Motor neuron (in vitro differentiated cells): ENCODE measurements at regions not wholly inside any gene's neighbourhood (a gene's known extent, or its start where the extent isn't known, plus 50 kb on each side); places are given as distances from the start of the nearest gene placed in this dataset.

ENCODE experiments used
- ATAC-seq, 8 experiments: fragments of 200-7000 bp; cut with Tn5 transposase; replicated peaks in 6 of 8; 2 replicates each; pipeline ENCODE4 v1.8.0; 2021; ENCODE audit warnings: mild to moderate bottlenecking in 8 of 8, moderate library complexity in 8 of 8
- H3K27ac ChIP-seq, 2 donors: fragments of 250-450 bp; sonication (Bioruptor Pico); 2 replicates each; pipeline ENCODE4 v1.9.0; 2021; ENCODE audit warnings: antibody characterized with exemption in 2 of 2, mild to moderate bottlenecking in 2 of 2, moderate library complexity in 1 of 2
- H3K4me1 ChIP-seq, 2 donors: fragments of 250-450 bp; sonication (Bioruptor Pico); replicated peaks in 1 of 2; 2 replicates each; pipeline ENCODE4 v1.6.1; 2021; ENCODE audit warnings: antibody characterized with exemption in 2 of 2, mild to moderate bottlenecking in 2 of 2, moderate library complexity in 1 of 2
- H3K4me3 ChIP-seq, 5 donors: fragments of 250-450 bp; sonication (Bioruptor Pico); 2 replicates each; pipeline ENCODE4 v1.9.0; 2021; ENCODE audit warnings: antibody characterized with exemption in 5 of 5, mild to moderate bottlenecking in 5 of 5, moderate library complexity in 4 of 5
- WGBS, 10 experiments: fragments of 450-650 bp; shearing (Covaris generic); methylation state at CpG; one replicate each; pipeline ENCODE4 v1.0.0; 2022; 5-methylcytosine and 5-hydroxymethylcytosine counted together
- in situ Hi-C, 9 experiments: fragments of 400-800 bp; cut with MboI; loops; one replicate each; pipeline ENCODE4 v1.15.0; 2021; ENCODE audit warnings: low sequenced_read_pairs in 9 of 9, low pct_unique_long_range_greater_than_20kb in 2 of 9; ENCODE audit not compliant: unreplicated experiment in 9 of 9

DNA sequence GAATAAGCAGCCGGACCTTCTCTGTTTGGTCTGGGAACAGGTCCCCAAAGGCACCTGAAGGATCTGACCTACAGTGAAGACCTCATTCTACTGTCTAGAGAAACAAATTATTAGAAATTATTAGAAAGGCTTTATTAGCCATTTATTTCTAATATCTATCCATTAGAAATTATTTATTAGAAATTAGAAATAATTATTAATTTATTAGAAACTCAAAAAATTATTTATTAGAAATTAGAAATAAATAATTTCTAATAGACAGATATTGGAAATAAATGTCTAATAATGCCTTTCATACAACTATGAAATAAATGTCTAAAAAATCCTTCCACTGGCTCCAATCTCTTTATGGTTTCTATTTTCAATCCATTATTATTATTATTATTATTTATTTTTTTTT, 285.7 kb upstream of the ERCC4 start:
- H3K27ac ChIP-seq, result no peak overlapping the region
- no peak overlapping the region for H3K4me3 ChIP-seq
- peaks cover 3 to 4% of the 10 kb centered on the region in 2 donors for H3K4me1 ChIP-seq
- in situ Hi-C loops, result no loop called here
- WGBS, 10 experiments, result 14 to 100% (median 86%) methylated on average over 1 of the region's 1 CpG; no CpG with 5 or more reads in 5 of the 10 experiments
- no peak for ATAC-seq

DNA sequence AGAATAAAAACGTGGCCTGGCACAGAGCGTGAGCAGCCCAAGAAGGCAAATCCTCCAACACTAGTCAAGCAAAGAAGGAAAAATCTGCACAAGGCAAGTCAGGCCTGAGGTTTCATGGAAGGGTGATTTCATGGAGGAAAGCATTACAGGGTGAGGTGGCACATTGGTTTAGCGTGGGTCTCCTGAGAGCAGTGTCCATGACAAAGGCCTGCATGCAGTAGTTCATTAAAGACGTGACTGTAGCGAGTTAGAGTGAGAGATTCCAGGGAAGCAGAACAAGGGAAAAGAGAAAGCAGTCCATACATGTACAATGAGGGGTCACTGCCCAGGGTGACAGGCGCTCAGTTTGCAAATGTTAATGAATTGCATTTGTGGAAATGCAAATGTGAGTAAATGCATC, 285.0 kb upstream of the ERCC4 start:
- WGBS, 10 experiments, result 14 to 92% (median 60%) methylated on average over 1 to 5 of the region's 6 CpGs; no CpG with 5 or more reads in 2 of the 10 experiments

GRCh38 chr16:13638218-13638617, 281.7 kb upstream of the ERCC4 start:
- no peak overlapping the region for H3K4me3 ChIP-seq
- in situ Hi-C loops, result no loop called here
- WGBS, 10 experiments, result 0 to 100% (median 93%) methylated on average over 1 to 2 of the region's 2 CpGs

More for the DNA sequence above, 285.0 kb upstream of the ERCC4 start:
- H3K4me3 ChIP-seq, result no peak overlapping the region
- in situ Hi-C loops, result no loop called here
- H3K27ac ChIP-seq, result peak overlapping the region in 1 of 2 donors; percentile 31
- peak in 5 of 8 experiments; percentile 37 to 95 (median 81) for ATAC-seq
- peaks cover 3 to 4% of the 10 kb centered on the region in 2 donors for H3K4me1 ChIP-seq

GRCh38 chr16:13643412-13643811, 276.5 kb upstream of the ERCC4 start:
- 40 to 100% (median 90%) methylated on average over 1 to 2 of the region's 3 CpGs; no CpG with 5 or more reads in 3 of the 10 experiments for WGBS, 10 experiments
- Histone ChIP-seq H3K4me1 (no peaks in the 10 kb centered on the region), H3K4me3 (no peak overlapping the region), H3K27ac (no peak overlapping the region)
- ATAC-seq, result peak in 1 of 8 experiments; percentile 36
- in situ Hi-C loops, result no loop called here

More at GRCh38 chr16:13638218-13638617, 281.7 kb upstream of the ERCC4 start:
- no peak for ATAC-seq
- Histone ChIP-seq H3K27ac (no peak overlapping the region), H3K4me1 (peaks cover 3 to 4% of the 10 kb centered on the region in 2 donors)

DNA sequence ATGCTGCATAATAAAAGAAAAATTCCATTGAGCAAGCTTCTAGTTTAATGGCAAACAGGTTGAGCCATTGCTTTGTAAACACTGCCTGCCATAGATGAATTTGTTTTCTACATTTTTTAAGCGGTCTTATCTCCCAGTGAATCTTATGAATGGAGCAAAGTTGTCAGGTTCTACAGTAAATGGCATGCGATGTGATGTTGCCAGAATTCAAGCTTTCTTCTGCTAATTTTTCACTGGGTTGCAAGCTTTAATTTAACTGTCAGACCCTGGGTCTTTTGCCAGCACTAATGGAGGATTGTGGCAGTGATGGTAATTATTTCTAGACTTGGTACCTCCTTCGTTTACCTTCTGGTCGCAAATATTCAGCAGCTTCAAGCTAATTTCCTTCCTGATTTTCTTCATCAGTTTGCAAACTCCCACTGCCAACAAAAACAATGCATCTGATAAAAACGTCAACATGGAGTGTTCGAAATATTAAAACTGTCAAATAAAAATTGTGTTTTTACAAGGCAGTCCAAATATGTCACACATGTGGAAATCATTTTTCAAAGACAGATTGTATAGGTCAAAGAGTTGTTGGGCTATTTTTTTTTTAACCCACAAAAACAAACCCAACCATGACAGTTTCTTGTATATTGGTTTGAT, 274.2 kb upstream of the ERCC4 start:
- H3K4me3 ChIP-seq, result no peak overlapping the region
- 0 to 100% (median 51%) methylated on average over 1 to 6 of the region's 6 CpGs for WGBS, 10 experiments
- in situ Hi-C loops, result no loop called here
- H3K27ac ChIP-seq, result no peak overlapping the region
- peak in 1 of 8 experiments; percentile 94 for ATAC-seq
- no peaks in the 10 kb centered on the region for H3K4me1 ChIP-seq

- no peak overlapping the region for H3K27ac ChIP-seq
- H3K4me1 ChIP-seq, result no peaks in the 10 kb centered on the region
- in situ Hi-C loops, result loop anchor here in 1 of 9 experiments (25.0 kb wide), 1 partner anchor 99 kb away; no protein-coding TSS in a partner anchor
- WGBS, 10 experiments, result 0 to 100% (median 81%) methylated on average over 1 to 8 of the region's 8 CpGs
- no peak overlapping the region for H3K4me3 ChIP-seq
- ATAC-seq, result no peak
Observed at GRCh38 chr16:13660807-13661206, 259.1 kb upstream of the ERCC4 start.

DNA sequence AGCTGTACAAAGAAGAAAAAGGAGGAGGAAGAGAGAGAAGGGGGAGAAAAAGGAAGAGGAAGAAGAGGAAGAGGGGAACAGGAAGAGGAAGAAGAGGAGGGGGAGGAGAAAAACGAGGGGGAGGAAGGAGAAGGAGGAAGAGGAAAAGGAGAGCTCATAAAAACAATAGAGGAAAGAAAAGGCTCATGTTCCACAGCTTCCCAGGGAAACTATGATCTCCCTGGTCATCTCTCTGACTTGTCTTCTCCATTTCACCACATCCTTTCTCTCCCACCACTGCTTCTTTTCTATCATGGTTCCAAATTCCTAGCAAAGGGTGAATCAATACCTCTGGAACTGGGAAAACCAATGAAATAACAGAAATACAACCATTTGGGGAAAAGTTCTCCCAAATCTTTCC, 254.1 kb upstream of the ERCC4 start:
- H3K4me1 ChIP-seq, result no peaks in the 10 kb centered on the region
- no peak overlapping the region for H3K27ac ChIP-seq
- in situ Hi-C loops, result loop anchor here in 1 of 9 experiments (25.0 kb wide), 1 partner anchor 104 kb away; no protein-coding TSS in a partner anchor
- 0 to 29% (median 2%) methylated on average over 1 of the region's 1 CpG; no CpG with 5 or more reads in 4 of the 10 experiments for WGBS, 10 experiments
- no peak overlapping the region for H3K4me3 ChIP-seq
- ATAC-seq, result no peak

DNA sequence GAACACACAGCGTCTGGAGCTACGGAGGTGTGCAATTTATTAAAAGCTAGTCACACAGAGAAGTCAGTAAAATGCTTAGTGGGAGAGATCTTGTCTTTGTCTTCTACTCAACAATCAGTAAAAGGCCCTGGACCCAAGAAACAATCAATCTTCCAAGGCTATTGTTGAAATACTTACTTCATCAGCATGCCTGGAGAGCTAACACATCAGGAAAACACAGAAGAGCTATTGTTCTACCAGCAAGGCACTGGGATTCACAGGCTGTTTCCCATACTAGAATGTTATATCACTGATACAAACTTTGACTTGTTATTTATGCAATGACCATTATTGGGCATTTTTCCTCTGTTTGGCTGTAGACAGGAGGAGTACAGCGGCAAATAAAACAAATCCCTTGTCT, 247.8 kb upstream of the ERCC4 start:
- no peak overlapping the region for H3K4me3 ChIP-seq
- peaks cover 3 to 4% of the 10 kb centered on the region in 2 donors for H3K4me1 ChIP-seq
- ATAC-seq, result peak in 5 of 8 experiments; percentile 96 to 98 (median 96)
- in situ Hi-C loops, result loop anchor here in 1 of 9 experiments (25.0 kb wide), 1 partner anchor 110 kb away; no protein-coding TSS in a partner anchor
- H3K27ac ChIP-seq, result peak overlapping the region; percentile 59 to 76
- 0 to 40% (median 12%) methylated on average over 1 to 3 of the region's 3 CpGs; no CpG with 5 or more reads in 2 of the 10 experiments for WGBS, 10 experiments

DNA sequence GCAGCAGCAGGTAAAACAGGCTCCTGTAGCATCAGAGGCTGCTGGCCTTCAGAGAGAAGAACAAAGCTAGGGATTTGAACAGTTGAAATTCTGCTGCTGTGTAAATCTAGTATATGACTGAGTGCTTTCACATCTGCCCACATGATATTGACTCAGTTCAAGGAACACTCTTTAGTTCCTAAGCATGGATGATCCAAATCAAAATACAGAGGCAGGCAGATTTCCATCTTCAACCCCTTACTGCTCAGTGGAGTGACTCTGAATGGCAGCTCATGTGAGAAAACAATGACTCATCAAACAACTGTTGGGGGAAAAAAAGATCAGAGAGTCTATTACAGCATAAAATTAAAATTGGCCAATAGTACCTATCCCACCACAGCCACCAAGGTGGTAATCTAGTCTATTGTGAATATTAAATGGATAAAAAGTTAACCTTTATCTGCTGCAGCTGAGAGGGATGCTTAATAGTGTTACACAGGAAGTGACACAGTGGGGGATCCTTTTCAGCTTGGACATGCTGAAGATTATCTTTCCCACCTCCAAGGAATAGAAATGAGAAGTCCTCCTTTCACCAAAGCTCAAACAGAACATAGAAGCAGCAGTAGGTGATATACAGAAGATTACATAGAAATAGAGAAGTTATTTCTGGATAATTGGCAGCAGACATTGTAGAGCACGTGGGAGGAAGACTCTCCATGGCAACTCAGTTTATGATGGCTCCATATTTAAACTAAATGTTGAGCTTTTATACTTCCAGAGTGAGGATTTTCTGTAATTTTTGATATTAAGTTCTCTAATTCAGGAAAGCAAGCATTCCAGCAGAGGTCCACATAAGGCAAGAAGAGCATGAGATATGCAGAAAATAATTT, 239.7 kb upstream of the ERCC4 start:
- no peak overlapping the region for H3K4me3 ChIP-seq
- in situ Hi-C loops, result no loop called here
- no peaks in the 10 kb centered on the region for H3K4me1 ChIP-seq
- ATAC-seq, result peak in 4 of 8 experiments; percentile 42 to 77 (median 64)
- WGBS, 10 experiments, result 0 to 100% (median 83%) methylated on average over 1 of the region's 1 CpG; no CpG with 5 or more reads in 3 of the 10 experiments
- H3K27ac ChIP-seq, result no peak overlapping the region

DNA sequence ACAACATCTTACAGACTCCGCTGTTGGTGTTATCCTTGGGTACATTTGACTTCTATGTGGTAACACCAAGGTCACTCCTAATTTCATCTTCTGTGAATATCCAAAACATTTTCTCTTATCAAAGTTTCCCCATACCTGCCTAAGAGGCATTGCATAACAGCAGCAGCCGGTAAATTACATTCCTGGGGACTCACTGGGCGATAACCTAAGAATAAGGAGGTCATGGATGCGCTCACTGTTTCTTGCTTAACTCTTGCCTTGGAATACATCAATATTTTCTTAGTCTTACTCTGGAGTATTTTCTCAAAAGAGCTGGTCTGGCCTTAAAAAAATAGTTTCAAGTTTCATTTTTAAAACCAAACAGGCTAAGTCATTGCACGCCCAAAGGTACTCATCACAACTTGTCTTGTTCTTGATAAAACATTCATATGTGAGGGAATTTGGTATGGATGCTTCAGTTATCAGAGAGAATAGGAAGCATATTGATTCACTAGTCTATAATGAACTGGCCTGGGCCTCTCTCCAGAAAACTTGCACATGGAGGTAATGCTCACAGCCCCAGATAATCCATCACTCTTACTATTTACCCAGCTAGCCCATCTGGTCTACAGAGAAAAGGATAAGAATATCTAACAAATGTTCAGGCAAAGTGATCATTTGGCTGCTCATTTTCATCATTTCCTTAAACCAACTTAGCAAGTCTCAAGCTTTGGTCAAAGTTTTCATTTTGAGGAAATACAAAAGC, 235.0 kb upstream of the ERCC4 start:
- no peak for ATAC-seq
- no peak overlapping the region for H3K4me3 ChIP-seq
- in situ Hi-C loops, result no loop called here
- no peak overlapping the region for H3K27ac ChIP-seq
- H3K4me1 ChIP-seq, result no peaks in the 10 kb centered on the region
- WGBS, 10 experiments, result 21 to 100% (median 88%) methylated on average over 1 to 5 of the region's 5 CpGs

GRCh38 chr16:13696017-13696416, 223.9 kb upstream of the ERCC4 start:
- H3K27ac ChIP-seq, result no peak overlapping the region
- in situ Hi-C loops, result no loop called here
- no peak overlapping the region for H3K4me3 ChIP-seq
- no peak for ATAC-seq
- no peaks in the 10 kb centered on the region for H3K4me1 ChIP-seq

DNA sequence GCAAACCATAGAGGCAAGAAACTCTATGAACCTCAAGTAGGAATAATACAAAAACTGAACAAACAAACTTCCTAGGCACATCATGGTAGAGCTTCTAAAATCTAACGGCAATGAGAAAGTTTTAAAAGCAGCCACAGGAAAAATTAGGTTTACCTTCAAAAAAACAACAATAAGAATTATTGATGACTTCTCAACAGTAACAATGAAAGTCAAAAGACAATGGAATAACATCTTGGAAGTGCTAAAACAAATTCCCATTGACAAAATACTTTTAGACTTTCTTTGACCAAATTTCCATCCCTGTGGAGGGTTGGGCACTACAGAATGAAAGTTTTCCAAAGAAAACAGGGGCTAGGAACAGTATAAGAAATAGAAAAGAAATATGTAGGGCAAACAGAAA, 222.9 kb upstream of the ERCC4 start:
- no peaks in the 10 kb centered on the region for H3K4me1 ChIP-seq
- 0 to 100% (median 67%) methylated on average over 1 of the region's 1 CpG; no CpG with 5 or more reads in 1 of the 10 experiments for WGBS, 10 experiments
- in situ Hi-C loops, result no loop called here
- ATAC-seq, result no peak
- H3K27ac ChIP-seq, result no peak overlapping the region
- H3K4me3 ChIP-seq, result no peak overlapping the region

DNA sequence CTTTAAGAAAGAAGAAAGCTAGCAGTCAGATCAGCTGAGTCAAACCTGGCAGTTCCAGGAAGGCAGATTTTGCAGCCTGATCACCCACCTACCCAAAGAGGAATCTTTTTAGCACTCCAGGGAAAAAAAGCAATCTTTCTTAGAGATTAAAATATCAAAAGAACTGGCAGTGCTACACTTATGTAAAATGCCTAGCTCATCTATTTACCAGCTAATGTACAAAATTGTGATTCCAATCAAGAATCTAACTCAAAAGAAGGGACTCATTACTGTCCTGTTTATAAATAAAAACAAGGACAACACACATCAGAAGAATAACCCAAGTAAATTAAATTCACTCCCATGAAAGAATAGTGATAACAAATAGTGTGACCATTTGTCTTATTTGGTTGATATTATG, 222.4 kb upstream of the ERCC4 start:
- in situ Hi-C loops, result no loop called here
- no peaks in the 10 kb centered on the region for H3K4me1 ChIP-seq
- H3K4me3 ChIP-seq, result no peak overlapping the region
- no peak for ATAC-seq
- no peak overlapping the region for H3K27ac ChIP-seq
